GM21619 (cell line): ENCODE measurements at regions not wholly inside any gene's neighbourhood (a gene's known extent, or its start where the extent isn't known, plus 50 kb on each side); places are given as distances from the start of the nearest gene placed in this dataset.
"Not testable (repeated sequence)": the region's sequence is repeated elsewhere in the genome, so short reads cannot be mapped to it uniquely, and the experiment has no call there.

Experiments used
- ATAC-seq: cut with Tn5 transposase; IDR thresholded peaks from one replicate; pipeline ENCODE4 v1.9.1; 2021; ENCODE audit not compliant: unreplicated experiment

DNA sequence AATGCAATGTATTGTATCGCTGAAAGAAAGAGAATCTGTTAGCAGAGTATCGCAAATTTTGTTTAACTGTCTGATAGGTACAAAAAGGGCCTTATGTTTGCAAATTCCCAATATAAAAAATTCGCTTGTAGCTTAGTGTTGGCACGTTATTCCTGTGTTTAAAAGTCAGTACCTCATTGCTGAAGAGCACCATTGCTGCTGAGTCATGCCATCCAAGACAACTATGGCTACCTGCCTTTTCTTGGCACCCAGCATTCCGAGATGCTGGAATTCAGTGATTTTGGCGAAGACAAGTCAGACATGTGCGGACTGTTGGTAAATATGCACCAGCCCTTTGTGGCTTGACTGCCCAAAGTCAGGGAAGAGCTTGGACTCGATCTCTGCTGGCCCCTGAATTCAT, 149.5 kb upstream of the EEA1 start:
- no peak for ATAC-seq

DNA sequence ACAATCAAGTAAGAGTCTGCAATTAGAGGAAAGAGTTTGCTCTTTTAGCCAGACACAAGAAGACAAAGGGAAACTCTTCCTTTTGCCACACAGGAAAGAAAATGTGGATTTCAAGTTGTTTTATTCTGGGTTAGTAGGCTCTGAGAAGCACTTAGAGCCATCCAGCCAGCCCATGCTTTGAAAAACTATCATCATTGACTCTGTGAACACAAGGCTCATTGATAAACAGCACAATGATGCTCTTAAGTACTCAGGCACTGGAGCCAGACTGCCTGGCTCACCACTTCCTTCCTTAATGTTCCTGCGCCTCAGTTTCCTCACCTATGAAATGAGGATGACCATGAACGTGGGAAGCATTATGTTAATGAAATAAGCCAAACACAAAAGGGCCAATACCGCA, 150.2 kb upstream of the EEA1 start:
- no peak for ATAC-seq

DNA sequence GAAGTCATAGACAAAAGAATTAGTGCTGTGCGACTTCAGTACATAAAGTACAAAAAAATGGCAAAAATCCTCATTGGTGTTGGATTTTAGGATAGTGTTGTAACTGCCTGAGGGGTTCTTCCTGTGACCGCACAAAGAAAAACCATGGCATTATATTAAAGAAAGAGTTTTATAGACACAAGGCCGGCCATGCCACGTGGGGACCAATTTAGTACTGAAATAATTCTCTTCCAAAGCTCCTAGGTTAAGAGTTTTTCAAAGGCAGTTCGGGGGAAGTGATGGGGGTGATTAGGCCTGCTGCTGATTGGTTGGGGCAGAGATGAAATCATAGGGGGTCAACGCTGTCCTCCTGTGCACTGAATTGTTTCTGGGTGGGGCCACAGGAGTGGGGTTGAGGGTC, 150.9 kb upstream of the EEA1 start:
- ATAC-seq = no peak

DNA sequence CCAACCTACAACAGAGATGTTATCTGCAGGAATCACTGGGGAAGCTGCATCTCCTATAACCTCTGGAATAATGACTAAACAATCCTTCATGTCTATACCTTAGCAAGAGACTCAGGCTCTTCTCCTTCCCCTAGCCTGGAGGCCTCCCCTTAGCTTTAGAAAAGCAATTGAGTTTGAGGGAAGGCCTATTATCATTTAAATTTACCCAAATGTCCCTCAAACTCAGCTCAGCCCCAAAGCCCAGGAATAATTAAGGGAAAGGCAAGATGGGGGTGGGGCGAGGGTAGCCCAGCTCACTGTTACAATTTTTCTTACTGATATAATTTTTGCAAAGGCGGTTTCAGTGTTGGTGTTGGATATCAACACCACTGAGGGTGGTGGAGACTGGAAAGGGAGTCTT, 151.4 kb upstream of the EEA1 start:
- ATAC-seq = no peak

DNA sequence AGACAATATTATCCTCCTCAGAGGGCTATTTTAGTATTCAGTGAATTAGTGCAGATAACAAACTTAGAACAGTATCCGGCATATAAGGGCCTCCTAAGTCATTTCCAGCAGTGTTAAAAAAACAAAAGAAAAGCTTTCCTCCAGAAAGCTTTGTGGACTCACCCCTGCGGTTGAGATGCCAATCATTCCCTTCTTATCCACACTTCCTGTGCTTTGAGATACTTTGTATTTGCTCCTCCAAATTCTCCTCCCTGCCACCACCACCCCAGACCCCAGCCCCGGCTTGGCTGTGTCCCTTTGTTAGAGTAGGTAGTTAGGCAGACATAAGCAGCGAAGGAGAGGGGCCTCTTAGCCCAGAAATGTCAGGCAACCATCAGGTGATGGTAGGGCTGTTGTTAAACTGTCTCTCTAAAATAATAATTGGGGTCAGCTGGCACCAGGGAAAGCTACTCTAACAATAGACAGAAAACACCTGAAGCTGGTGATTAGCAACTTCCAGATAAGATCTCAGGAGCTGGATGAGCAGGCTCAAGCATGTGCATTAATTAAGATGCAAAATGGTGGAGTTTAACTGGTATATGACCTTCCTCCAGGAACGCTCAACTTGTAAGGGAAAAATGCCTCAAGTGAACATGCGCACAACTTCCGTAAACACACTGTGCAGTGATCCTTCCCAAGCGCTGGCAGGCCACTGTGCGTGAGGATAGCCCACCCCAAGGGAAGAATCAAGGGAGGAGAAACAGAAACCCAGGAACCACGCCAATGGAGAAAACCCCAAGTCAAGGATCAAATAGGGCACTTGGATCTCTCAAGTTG, 152.1 kb upstream of the EEA1 start:
- no peak for ATAC-seq

DNA sequence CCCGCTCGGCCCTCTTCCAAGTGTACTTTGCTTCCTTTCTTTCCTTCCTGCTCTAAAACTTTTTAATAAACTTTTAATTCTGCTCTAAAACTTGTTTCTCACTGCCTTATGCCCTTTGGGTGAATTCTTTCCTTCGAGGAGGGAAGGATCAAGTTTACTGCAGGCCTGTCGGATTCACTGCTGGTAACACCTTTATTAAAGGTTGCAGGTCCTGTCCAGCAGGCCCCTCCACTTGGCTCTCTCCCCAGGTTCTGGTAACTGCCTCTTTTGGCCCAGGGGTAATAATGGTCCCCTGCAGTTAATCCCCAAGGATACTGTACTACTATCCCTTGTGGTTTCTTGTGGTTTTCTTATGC, 152.7 kb upstream of the EEA1 start:
- ATAC-seq = no peak

DNA sequence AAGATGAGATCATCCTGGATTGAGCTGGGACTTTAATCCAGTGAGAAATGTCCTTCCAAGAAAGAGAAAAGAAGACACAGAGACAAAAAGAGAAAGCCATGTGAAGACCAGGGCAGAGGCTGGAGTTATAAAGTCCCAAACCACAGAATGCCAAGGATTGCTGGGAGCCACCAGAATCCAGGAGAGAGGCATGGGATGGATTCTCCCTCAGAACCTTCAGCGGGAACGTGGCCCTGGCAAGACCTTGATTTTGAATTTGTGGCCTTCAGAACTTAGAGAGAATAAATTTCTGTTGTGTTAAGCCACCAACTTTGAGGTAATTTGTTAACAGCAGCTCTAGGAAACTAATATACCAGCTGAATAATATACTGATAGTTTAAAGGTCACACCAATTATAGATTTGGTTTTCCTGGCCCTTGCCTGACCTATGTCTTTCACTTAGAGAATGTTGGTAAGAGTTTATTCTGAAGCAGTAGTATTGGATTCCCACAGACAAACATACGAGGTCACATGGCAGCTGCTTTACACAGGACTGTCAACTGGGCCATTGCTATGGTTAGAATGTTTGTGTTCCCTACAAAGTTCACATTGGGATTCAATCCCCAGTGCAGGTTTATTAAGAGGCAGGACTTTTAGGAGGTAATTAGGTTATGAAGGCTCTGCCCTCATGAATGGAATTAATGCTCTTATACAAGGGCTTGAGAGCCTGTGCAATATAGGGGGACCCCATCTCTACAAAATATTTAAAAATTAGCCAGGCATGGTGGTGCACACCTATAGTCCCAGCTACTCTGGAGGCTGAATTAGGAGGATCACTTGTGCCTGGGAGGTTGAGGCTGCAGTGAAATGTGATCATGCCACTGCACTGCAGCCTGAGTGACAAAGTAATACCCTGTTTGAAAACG, 156.5 kb upstream of the EEA1 start:
- ATAC-seq = no peak

DNA sequence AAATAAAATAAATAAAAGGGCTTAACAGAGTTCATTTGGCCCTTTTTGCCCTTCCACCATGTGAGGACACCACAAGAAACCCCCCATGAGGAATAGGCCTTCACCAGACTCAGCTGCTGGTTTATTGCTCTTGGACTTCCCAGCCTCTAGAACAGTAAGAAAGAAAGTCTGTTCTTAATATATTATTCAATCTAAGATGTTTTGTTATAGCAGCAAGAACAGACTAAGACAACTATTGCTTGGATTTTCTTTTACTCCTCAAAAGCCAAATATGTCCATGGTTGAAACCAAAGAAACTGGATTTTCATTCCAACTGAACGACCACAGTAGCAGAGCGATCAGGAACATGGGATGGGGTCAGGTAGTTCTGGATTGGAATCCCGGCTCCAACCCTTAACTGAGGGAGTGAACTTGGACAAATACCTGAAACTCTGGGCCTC, 157.2 kb upstream of the EEA1 start:
- no peak for ATAC-seq

DNA sequence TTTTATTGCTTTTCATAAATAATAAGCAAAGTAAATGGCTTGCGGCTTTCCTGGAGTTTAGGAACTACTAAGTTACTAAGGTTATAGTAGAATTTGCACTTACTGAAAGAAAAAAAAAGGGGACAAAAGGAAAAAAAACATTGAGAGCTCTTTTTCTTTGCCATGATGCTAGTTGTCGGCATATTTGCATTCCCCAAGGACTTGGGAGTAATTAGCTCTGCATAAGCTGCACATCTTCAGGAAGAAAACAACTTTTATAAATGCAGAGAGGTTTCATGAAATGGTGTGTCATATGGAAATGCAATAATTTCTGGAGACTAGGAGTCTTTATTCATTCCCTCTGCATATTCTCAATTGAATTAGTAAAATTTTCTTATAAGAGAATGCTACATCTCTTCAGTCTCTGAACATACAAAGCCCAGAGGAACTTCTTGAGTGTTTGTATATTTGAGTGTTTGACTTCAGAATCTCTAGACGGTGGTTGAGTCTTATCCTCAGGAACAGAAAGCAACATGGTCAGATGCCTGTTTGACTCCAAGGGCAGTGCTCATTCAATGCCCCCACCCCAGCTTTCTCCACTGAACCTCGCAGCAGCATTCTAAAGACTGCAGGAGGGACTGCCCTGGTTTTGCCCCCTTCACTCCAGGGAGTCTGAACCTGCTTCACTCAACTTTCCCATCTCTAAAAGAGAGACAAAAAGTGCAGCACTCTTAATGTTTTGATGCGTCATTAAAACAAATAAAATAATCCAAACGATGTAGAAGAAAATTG, 158.9 kb upstream of the EEA1 start:
- ATAC-seq = no peak

DNA sequence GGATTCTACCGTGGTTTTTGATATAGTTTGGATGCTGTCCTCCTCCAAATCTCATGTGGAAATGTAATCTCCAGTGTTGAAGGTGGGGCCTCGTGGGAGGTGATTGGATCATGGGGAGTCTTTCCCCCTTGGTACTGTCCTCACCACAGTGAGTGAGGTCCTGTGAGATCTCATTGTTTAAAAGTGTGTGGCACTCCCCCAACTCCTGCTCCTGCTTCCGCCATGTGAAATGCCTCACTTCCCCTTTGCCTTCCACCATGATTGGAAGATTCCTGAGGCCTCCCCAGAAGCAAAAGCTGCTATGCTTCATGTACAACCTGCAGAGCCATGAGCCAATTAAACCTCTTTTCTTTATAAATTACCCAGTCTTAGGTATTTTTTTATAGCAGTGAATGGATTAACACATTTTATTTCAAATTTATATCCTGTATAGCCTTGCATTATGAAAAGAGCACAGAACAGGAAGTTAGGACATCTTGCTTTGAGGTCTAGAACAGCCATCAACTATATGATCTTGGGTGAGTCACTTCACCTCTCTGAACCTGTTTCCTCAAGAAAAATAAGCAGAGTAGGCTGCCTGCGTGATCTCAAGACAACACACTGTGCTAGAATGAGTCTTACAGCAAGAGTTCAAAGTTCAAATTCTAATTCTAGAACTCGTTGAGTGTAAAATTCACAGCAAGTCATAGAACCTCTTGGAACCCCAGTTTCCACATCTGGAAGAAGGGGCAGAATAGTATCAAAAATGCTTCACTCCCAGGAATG, 160.9 kb upstream of the EEA1 start:
- ATAC-seq = no peak

DNA sequence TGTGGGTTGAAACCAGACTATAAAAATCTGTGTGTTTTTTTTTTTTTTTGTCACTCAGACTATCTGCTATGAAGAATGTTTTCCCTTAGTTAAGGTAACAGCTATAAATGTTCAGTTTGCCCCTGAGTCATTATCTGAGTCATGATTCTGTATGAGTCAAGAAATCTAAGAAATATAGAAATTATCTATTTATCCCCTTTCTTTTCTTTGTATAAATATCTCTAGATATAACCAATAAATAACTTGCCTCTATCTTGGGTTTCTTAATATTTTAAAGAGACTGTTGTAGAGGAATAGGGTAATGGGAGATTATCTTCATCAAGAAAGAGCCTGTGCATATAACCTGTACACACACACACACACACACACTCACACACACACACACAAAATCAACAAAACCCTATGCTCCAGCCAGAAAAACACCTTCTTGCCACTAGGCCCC, 161.7 kb upstream of the EEA1 start:
- ATAC-seq = no peak

DNA sequence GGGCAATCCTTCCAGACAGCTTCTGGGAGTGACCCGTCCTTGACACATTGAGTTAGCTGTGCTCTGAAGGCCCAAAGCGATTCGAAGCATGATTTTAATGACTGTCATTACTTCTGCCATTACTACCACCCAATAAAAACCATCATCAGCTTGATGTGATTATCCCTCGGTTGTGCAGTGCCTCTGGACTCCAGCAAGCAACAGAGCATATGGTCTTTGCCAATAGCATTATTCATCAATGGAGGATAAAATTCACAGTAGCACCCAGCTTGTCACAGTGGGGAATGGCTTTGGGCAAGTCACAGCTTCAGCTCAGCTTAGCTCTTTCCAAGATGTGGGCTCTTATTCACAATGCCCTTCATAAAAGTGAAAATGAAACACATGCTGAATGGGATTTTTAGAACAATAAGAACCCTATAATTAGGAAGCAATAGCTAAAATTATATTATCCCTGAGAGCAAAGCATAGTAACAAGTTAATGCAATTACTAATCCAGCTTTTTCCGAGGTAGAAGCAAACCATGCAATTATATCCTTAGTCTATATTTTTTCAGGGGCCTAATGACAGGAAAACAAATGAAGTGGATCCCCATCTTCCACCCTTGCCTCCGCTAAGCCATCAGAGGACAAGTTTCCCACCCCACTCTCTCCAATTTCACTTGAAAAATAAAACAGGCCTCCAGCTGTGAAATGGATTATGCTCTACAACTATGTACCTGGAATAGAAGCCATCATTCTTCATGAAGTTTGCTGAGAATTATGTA, 163.0 kb upstream of the EEA1 start:
- no peak for ATAC-seq

DNA sequence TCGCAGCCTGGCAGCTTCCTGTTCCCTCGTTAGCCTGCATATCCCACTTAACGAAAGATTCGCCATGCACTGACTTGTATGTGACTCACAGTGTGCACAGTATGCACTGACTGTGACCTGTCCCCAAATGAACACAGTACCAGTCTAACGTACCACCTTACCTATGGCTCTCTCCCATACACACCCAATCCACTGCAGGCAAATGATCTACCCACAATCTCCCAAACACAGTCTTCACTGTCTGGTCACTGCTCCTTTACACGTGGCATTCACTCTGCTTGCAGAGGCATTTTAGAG, 163.5 kb upstream of the EEA1 start:
- ATAC-seq = no peak

DNA sequence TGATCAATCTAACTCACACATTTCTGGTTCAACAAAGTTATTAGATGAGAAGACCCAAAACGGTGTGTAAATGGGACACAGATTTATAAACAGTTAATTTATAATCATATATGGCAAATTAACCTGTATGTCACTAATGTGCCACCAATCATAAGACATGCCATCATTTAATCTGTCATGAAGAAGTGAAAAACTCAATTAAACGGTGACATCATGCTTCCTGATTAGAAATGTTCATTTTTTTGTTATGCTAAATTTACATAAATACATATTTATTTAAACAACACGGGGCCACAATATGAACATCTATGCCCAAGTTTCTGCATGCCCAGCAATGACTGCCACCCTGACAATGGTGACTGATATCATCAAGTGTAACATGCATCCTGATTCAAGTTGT, 164.1 kb upstream of the EEA1 start:
- no peak for ATAC-seq

DNA sequence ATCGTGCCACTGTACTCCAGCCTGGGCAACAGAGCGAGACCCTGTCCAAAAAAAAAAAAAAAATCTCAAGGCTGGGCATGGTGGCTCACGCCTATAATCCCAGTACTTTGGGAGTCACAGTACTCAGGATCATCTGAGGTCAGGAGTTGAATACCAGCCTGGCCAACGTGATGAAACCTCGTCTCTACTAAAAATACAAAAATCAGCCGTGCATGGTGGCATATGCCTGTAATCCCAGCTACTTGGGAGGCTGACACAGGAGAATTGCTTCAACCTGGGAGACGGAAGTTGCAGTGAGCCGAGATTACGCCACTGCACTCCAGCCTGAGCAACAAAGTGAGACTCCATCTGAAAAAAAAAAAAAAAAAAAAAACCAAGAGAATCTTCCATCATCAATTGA, 165.1 kb upstream of the EEA1 start:
- ATAC-seq = not testable (repeated sequence)

DNA sequence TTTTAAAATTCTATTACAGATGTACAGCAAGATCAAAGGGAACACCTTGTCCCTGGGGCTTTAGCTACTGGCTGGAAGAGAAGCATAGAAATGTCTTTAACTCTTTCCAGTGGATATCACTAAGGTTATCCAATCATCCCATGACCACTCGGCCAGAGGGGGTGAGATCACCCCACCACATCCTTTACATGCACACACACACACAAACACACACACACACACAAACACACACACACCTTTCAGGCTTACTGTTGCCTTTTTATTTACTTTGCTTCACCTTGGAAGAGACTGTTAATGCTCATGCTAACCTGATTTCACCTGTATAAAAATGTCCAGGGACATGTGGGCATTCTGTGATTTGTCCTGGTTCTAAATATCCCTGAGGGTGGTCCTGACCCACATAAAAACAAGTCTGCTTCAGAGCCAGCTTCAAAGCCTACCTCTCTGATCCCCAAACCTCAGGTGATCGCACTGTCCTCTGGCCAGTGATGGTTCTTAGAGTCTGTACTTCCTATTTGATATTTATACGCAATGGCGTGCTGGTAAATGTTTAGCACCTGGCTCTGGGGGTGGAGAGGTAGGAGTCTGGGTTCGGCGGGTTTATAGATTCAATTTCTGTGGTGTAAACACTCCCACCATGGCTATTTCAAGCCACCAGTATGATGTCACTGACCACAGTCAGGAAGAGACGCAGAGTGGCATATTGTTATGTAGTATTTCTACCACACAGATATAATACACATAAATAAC, 166.1 kb upstream of the EEA1 start:
- ATAC-seq = peak; percentile 89

DNA sequence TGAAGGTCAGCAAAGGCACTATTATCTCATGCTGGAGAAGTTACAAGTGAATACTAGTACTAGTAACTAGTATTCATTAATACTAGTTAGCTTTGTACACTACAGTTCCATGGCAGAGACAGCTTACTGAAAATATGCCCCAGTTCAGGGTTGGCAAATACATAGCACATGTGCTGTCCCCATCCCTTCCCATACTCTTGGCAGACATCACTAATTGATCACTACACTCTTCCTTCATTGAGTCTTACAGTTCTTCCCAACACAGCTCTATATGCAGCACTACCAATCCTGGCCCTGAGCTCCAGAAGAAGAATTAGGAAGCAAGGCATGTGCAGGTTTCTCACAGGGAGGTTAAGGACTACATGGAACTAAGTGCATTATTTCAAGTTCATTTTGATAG, 168.3 kb upstream of the EEA1 start:
- ATAC-seq = no peak

DNA sequence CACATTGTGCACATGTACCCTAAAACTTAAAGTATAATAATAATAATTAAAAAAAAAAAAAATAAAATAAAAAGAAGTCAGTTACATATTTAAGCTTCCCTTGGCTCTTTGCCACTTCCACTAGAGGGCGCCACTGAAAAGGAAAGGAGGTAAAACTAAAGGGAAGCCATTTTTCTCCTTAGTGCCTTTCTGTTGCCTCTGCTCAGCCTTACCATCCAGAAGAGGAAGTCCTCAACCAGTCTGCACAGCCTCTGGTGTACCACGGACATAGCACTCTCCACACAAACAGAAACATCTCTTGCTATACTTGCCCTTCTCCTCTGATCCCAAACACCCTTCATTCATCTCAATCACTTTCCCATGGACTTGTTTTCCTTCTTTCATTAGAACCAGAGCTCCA, 169.0 kb upstream of the EEA1 start:
- no peak for ATAC-seq

DNA sequence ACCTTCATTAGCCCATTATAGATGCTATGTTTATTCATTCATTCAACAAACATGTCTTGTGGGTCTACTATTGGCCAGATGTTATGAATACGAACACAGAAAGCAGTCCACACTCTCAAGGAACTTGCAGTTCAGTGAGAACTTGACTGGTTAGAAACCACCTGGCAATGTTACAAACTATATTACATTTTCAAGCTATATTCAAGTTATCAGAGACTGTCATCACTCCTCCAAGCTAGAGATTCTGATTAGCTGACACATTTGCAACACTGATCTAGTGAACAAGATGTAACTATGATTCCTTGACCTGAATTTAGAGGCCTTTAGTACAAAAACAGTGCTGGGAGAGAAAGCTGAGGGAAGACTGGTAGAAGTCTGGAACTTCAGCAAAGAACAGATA, 170.7 kb upstream of the EEA1 start:
- no peak for ATAC-seq

DNA sequence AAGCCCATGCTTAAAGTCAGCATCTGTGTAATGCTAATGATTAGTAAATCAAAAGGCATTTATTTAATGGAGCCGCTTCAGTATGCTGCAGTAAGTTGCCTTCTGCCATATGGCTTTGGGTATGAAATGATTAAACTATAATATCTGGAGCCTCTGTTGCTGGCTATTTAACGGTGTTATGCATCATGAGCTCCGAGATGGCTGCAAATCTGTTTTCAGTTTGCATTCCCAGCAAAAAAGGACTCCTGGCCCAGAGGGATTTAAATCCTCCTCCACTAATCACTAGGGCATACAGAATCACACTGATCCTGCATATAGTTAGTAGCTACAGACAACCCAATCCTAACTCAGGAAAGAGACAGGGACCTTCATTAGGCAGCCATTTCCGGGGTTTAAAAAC, 171.5 kb upstream of the EEA1 start:
- ATAC-seq = no peak
